ENCODE measurements at regions not wholly inside any gene's neighbourhood (a gene's known extent, or its start where the extent isn't known, plus 50 kb on each side); places are given as distances from the start of the nearest gene placed in this dataset.
"Not testable (repeated sequence)": the region's sequence is repeated elsewhere in the genome, so short reads cannot be mapped to it uniquely, and the experiment has no call there.

- DNase-seq: no peak
Measured at GRCh38 chr10:4254101-4254994, 469.3 kb upstream of the KLF6 start.

GRCh38 chr10:4252701-4253100 is 467.7 kb upstream of the KLF6 start:
- no peak for DNase-seq

GRCh38 chr10:4250587-4250887 is 465.5 kb upstream of the KLF6 start:
- DNase-seq: no peak

- DNase-seq: no peak
Measured at GRCh38 chr10:4249841-4250586, 465.0 kb upstream of the KLF6 start.

GRCh38 chr10:4247379-4247778 is 462.4 kb upstream of the KLF6 start:
- no peak for DNase-seq

- no peak for DNase-seq
Measured at GRCh38 chr10:4246881-4247358, 461.9 kb upstream of the KLF6 start.

GRCh38 chr10:4243651-4244050 is 458.6 kb upstream of the KLF6 start:
- peak in 1 of 2 experiments; percentile 3 for DNase-seq

- no peak for DNase-seq
Measured at GRCh38 chr10:4243169-4243568, 458.2 kb upstream of the KLF6 start.

- DNase-seq: no peak
Measured at GRCh38 chr10:4242561-4243035, 457.6 kb upstream of the KLF6 start.

GRCh38 chr10:4241724-4242345 is 456.8 kb upstream of the KLF6 start:
- DNase-seq: no peak

- no peak for DNase-seq
Measured at GRCh38 chr10:4240608-4241197, 455.7 kb upstream of the KLF6 start.

- no peak for DNase-seq
Measured at GRCh38 chr10:4239186-4239585, 454.2 kb upstream of the KLF6 start.

- not testable (repeated sequence) for DNase-seq
Measured at GRCh38 chr10:4236905-4237304, 451.9 kb upstream of the KLF6 start.

- DNase-seq: no peak
Measured at GRCh38 chr10:4234661-4235060, 449.7 kb upstream of the KLF6 start.

- DNase-seq: no peak
Measured at GRCh38 chr10:4231439-4231838, 446.4 kb upstream of the KLF6 start.

- DNase-seq: no peak
Measured at GRCh38 chr10:4230036-4230435, 445.0 kb upstream of the KLF6 start.

GRCh38 chr10:4229106-4229505 is 444.1 kb upstream of the KLF6 start:
- DNase-seq: no peak

GRCh38 chr10:4227586-4227985 is 442.6 kb upstream of the KLF6 start:
- no peak for DNase-seq

- no peak for DNase-seq
Measured at GRCh38 chr10:4226941-4227540, 442.0 kb upstream of the KLF6 start.

GRCh38 chr10:4224178-4224577 is 439.2 kb upstream of the KLF6 start:
- no peak for DNase-seq

GRCh38 chr10:4221310-4221709 is 436.3 kb upstream of the KLF6 start:
- DNase-seq: not testable (repeated sequence)

GRCh38 chr10:4219901-4220300 is 434.9 kb upstream of the KLF6 start:
- DNase-seq: no peak

GRCh38 chr10:4217653-4218052 is 432.6 kb upstream of the KLF6 start:
- no peak for DNase-seq

Data from NCI-H446 (cell line).